Glutamatergic neuron (in vitro differentiated cells): ENCODE measurements at regions not wholly inside any gene's neighbourhood (a gene's known extent, or its start where the extent isn't known, plus 50 kb on each side); places are given as distances from the start of the nearest gene placed in this dataset.

ENCODE experiments used
- DNase-seq: peaks from one replicate; pipeline ENCODE4 v3.0.0; 2022
- H3K27ac Mint-ChIP-seq: one replicate; pipeline ENCODE4 v1.8.0; 2020; ENCODE audit warnings: mild to moderate bottlenecking, mixed read lengths, inconsistent platforms; ENCODE audit not compliant: unreplicated experiment
- H3K27me3 Mint-ChIP-seq: one replicate; pipeline ENCODE4 v1.8.0; 2020; ENCODE audit warnings: mild to moderate bottlenecking, moderate library complexity, mixed read lengths, inconsistent platforms; ENCODE audit not compliant: unreplicated experiment
- H3K36me3 Mint-ChIP-seq: one replicate; pipeline ENCODE4 v1.8.0; 2020; ENCODE audit warnings: mild to moderate bottlenecking, mixed read lengths, inconsistent platforms; ENCODE audit not compliant: unreplicated experiment
- H3K4me1 Mint-ChIP-seq: one replicate; pipeline ENCODE4 v1.8.0; 2020; ENCODE audit warnings: mild to moderate bottlenecking, low read depth, mixed read lengths, inconsistent platforms; ENCODE audit not compliant: unreplicated experiment
- H3K4me3 Mint-ChIP-seq: one replicate; pipeline ENCODE4 v1.8.0; 2020; ENCODE audit warnings: mild to moderate bottlenecking, mixed read lengths, inconsistent platforms; ENCODE audit not compliant: unreplicated experiment
- H3K9me3 Mint-ChIP-seq: one replicate; pipeline ENCODE4 v1.8.0; 2020; ENCODE audit warnings: mild to moderate bottlenecking, moderate library complexity, mixed read lengths, inconsistent platforms; ENCODE audit not compliant: unreplicated experiment
- TF ChIP-seq, protein P1 (sequence below): fragments of 200-600 bp; sonication (generic); IDR thresholded peaks from one replicate; pipeline ENCODE4 v1.5.0; 2021; ENCODE audit not compliant: partially characterized antibody, unreplicated experiment

DNA sequence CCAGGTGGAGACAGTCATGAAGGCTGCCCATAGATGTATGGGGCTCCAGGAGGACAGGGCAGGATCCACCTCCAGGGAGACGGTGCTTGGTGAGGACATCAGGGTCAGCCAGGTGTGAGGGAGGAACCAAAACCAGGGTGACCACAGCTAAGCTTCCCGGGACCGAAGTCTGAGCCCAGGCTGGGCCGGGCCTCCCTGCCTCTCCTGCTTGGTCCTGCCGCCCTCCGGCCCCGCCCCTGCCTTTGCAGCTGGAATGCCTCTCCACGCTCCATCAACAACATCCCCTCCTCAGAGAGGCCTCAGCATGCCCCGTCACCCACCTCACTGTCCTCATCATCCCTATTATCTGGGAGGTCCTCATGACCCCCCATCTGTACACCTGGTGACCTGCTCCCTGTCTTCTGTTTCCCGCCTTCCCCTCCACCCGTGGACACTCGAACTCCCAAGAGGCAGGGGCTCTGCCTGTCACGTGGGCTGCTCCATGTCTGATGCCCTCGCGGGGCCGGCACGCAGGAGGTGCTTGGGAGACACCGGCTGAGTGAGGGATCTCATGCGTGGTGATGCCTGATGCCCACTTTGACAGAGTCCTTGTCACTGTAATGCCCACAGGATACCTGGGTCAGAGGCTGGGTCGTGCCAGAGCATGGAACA is 59.4 kb downstream of the RTL6 start:
- H3K27ac Mint-ChIP-seq, result no peak overlapping the region
- peaks cover 2% of the 10 kb centered on the region for H3K9me3 Mint-ChIP-seq
- no peak overlapping the region for H3K4me3 Mint-ChIP-seq
- H3K4me1 Mint-ChIP-seq, result no peaks in the 10 kb centered on the region
- TF ChIP-seq, protein P1, sequence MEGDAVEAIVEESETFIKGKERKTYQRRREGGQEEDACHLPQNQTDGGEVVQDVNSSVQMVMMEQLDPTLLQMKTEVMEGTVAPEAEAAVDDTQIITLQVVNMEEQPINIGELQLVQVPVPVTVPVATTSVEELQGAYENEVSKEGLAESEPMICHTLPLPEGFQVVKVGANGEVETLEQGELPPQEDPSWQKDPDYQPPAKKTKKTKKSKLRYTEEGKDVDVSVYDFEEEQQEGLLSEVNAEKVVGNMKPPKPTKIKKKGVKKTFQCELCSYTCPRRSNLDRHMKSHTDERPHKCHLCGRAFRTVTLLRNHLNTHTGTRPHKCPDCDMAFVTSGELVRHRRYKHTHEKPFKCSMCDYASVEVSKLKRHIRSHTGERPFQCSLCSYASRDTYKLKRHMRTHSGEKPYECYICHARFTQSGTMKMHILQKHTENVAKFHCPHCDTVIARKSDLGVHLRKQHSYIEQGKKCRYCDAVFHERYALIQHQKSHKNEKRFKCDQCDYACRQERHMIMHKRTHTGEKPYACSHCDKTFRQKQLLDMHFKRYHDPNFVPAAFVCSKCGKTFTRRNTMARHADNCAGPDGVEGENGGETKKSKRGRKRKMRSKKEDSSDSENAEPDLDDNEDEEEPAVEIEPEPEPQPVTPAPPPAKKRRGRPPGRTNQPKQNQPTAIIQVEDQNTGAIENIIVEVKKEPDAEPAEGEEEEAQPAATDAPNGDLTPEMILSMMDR, result no peak
- H3K27me3 Mint-ChIP-seq, result peaks cover 4% of the 10 kb centered on the region
- DNase-seq, result no peak
- no peaks in the 10 kb centered on the region for H3K36me3 Mint-ChIP-seq

DNA sequence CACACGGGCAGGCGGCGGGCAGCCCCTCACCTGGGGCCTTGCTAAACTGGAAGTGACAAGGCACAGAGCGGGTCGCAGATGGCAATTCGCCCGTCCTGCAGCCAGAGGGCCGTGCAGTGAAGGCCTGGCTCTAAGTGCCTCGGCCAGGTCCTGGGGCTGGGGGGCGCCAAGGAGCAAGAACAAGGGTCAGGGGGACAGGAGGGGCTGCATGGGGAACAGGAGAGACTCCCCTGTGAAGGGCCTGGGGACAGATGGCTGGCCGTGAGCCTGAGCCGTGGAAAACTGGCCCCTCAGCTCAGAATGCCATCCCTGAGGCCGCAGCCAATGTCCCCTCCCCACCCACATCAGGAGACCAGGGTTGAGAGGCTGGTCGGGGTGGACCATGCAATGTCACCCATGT is 60.0 kb downstream of the RTL6 start:
- Mint-ChIP-seq H3K4me1 (no peaks in the 10 kb centered on the region), H3K9me3 (peaks cover 4% of the 10 kb centered on the region), H3K36me3 (no peaks in the 10 kb centered on the region), H3K4me3 (no peak overlapping the region), H3K27me3 (peaks cover 4% of the 10 kb centered on the region), H3K27ac (no peak overlapping the region)
- no peak for DNase-seq
- TF ChIP-seq, protein P1, result no peak

DNA sequence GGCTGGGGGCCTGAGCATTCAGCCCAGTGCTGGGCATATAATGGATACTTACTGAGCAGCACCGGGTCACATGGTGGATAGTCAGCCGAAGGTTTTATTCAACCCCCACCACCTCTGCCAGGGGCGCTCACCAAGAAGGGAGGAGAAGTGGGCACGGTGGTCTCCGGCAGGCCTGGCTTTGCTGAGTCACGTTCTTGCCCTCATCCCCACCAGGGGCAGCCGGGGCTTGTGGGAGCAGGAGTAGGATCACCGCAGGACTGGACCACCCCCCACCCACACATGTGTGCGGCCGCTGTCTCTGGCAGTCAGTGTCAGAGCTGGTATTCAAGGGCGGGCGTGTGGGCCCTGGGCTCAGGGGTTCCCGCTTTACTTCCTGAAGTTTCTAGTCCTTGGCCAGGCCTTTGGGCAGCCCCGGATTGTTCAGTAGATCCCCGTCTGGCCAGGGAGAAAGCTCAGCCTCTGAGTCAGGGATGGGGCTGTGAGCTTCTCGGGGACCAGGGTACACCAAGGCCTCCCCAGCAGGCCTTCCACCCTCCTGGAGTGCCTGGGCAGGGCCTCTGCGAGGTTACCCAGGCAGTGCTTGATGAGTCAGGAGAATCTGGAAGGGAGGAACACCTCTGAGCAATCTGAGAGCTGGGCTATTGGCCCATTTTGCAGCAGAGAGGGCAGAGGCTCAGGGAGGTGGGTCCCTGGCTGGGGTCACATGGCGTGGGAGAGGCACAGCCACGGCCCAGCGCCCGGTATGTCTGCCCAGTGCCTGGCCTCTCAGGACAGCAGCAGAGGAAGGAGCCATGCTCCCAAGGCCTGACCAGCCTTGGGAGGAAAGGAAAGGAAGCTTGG is 60.6 kb downstream of the RTL6 start:
- Mint-ChIP-seq H3K4me1 (no peaks in the 10 kb centered on the region), H3K9me3 (peaks cover 4% of the 10 kb centered on the region), H3K27ac (no peak overlapping the region), H3K36me3 (no peaks in the 10 kb centered on the region), H3K4me3 (no peak overlapping the region), H3K27me3 (peaks cover 2% of the 10 kb centered on the region)
- TF ChIP-seq, protein P1, result no peak
- DNase-seq, result no peak

DNA sequence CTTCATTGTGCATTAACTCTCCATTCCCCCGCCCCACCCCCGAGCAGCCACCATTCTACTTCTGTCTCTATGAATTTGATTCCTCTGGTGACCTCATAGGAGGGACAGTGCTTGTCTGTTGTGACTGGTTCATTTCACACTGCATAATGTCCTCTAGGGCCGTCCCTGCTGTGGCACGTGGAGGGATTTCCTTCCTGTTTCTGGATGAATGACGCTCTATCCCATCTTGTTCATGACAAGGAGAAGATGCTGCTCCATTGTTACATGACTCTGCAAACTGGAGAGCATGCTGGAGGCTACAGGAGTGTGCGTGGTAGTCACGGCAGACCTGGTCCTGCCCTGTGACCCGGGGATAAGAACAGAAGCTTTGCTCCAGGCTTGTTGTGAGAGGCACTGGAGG is 61.3 kb downstream of the RTL6 start:
- TF ChIP-seq, protein P1, result no peak
- Mint-ChIP-seq H3K27me3 (peaks cover 2% of the 10 kb centered on the region), H3K27ac (no peak overlapping the region), H3K4me1 (no peaks in the 10 kb centered on the region), H3K4me3 (no peak overlapping the region), H3K9me3 (peaks cover 4% of the 10 kb centered on the region), H3K36me3 (no peaks in the 10 kb centered on the region)
- DNase-seq, result no peak

DNA sequence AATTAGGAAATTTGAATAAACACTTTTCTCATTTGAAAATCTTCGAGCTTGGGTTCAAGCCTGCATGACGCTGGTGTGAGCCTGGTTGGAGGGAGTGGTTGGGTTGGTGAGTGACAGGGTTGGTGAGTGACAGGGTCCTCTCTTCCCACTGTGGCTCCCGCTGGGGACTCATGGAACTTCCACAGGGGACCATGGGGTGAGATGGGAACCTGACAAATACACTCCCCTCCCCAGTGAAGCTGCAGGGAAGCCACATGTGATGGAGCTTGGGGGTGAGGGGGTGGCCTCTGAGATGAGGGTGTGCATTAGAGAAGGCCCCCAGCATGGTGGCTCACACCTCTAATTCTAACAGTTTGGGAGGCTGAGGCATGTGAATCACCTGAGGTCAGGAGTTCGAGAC is 66.8 kb downstream of the RTL6 start:
- H3K9me3 Mint-ChIP-seq, result peaks cover 4% of the 10 kb centered on the region
- DNase-seq, result no peak
- TF ChIP-seq, protein P1, result no peak
- peaks cover 2% of the 10 kb centered on the region for H3K4me1 Mint-ChIP-seq
- H3K27ac Mint-ChIP-seq, result no peak overlapping the region
- H3K4me3 Mint-ChIP-seq, result no peak overlapping the region
- H3K27me3 Mint-ChIP-seq, result peaks cover 2% of the 10 kb centered on the region
- no peaks in the 10 kb centered on the region for H3K36me3 Mint-ChIP-seq
